ENCODE measurements at regions not wholly inside any gene's neighbourhood (a gene's known extent, or its start where the extent isn't known, plus 50 kb on each side); places are given as distances from the start of the nearest gene placed in this dataset.

DNA sequence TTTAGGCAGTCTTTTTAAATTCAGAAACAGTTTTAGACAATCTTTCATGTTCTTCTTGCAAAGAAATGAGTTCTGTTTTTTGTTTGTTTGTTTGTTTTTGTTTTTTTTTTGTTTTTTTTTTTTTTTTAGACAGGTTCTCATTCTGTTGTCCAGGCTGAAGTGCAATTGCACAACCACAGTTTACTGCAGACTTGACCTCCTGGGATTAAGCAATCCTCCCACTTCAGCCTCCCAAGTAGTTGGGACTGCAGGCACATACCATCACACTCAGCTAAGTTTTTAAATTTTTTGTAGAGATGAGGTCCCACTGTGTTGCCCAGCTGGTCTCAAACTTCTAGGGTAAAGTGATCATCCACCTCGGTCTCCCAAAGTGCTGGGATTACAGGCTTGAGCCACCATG lies 96.2 kb downstream of the OTOR start:
- TF ChIP-seq STAT1 (conservative IDR thresholded peaks at IDR 0.05) = no peak
- TF ChIP-seq CEBPB (IDR thresholded peaks at IDR 0.05; ENCODE audit: borderline replicate concordance in 1 of 2, low read depth in 2 of 2, low read length in 2 of 2) = no peak
- TF ChIP-seq, protein P1, sequence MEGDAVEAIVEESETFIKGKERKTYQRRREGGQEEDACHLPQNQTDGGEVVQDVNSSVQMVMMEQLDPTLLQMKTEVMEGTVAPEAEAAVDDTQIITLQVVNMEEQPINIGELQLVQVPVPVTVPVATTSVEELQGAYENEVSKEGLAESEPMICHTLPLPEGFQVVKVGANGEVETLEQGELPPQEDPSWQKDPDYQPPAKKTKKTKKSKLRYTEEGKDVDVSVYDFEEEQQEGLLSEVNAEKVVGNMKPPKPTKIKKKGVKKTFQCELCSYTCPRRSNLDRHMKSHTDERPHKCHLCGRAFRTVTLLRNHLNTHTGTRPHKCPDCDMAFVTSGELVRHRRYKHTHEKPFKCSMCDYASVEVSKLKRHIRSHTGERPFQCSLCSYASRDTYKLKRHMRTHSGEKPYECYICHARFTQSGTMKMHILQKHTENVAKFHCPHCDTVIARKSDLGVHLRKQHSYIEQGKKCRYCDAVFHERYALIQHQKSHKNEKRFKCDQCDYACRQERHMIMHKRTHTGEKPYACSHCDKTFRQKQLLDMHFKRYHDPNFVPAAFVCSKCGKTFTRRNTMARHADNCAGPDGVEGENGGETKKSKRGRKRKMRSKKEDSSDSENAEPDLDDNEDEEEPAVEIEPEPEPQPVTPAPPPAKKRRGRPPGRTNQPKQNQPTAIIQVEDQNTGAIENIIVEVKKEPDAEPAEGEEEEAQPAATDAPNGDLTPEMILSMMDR (IDR thresholded peaks at IDR 0.05 in 2 of 3, conservative IDR thresholded peaks at IDR 0.05 in 1 of 3; ENCODE audit: control insufficient read depth in 2 of 3, extremely low read depth in 1 of 3, insufficient read depth in 1 of 3, low read depth in 3 of 3, low read length in 3 of 3) = no peak
- TF ChIP-seq, protein P2, sequence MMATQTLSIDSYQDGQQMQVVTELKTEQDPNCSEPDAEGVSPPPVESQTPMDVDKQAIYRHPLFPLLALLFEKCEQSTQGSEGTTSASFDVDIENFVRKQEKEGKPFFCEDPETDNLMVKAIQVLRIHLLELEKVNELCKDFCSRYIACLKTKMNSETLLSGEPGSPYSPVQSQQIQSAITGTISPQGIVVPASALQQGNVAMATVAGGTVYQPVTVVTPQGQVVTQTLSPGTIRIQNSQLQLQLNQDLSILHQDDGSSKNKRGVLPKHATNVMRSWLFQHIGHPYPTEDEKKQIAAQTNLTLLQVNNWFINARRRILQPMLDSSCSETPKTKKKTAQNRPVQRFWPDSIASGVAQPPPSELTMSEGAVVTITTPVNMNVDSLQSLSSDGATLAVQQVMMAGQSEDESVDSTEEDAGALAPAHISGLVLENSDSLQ (IDR thresholded peaks at IDR 0.05) = no peak
- no peak for TF ChIP-seq BHLHE40 (IDR thresholded peaks at IDR 0.05; ENCODE audit: borderline replicate concordance in 1 of 2, low read depth in 2 of 2, low read length in 1 of 2)
- TF ChIP-seq SMAD1 (IDR thresholded peaks at IDR 0.05; ENCODE audit: low read depth, partially characterized antibody) = no peak
- TF ChIP-seq, protein P3, sequence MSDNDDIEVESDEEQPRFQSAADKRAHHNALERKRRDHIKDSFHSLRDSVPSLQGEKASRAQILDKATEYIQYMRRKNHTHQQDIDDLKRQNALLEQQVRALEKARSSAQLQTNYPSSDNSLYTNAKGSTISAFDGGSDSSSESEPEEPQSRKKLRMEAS (IDR thresholded peaks at IDR 0.05; ENCODE audit: low read depth, low read length) = no peak
- TF ChIP-seq TAF1 (IDR thresholded peaks at IDR 0.05; ENCODE audit: borderline replicate concordance, low read depth, low read length) = no peak
- no peak for TF ChIP-seq SMAD5 (IDR thresholded peaks at IDR 0.05; ENCODE audit: low read depth)
- TF ChIP-seq, protein P4, sequence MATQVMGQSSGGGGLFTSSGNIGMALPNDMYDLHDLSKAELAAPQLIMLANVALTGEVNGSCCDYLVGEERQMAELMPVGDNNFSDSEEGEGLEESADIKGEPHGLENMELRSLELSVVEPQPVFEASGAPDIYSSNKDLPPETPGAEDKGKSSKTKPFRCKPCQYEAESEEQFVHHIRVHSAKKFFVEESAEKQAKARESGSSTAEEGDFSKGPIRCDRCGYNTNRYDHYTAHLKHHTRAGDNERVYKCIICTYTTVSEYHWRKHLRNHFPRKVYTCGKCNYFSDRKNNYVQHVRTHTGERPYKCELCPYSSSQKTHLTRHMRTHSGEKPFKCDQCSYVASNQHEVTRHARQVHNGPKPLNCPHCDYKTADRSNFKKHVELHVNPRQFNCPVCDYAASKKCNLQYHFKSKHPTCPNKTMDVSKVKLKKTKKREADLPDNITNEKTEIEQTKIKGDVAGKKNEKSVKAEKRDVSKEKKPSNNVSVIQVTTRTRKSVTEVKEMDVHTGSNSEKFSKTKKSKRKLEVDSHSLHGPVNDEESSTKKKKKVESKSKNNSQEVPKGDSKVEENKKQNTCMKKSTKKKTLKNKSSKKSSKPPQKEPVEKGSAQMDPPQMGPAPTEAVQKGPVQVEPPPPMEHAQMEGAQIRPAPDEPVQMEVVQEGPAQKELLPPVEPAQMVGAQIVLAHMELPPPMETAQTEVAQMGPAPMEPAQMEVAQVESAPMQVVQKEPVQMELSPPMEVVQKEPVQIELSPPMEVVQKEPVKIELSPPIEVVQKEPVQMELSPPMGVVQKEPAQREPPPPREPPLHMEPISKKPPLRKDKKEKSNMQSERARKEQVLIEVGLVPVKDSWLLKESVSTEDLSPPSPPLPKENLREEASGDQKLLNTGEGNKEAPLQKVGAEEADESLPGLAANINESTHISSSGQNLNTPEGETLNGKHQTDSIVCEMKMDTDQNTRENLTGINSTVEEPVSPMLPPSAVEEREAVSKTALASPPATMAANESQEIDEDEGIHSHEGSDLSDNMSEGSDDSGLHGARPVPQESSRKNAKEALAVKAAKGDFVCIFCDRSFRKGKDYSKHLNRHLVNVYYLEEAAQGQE (IDR thresholded peaks at IDR 0.05; ENCODE audit: low read depth, low read length) = no peak
- TF ChIP-seq NR2C2 (IDR thresholded peaks at IDR 0.05; ENCODE audit: borderline replicate concordance, control insufficient read depth, insufficient read length, low read depth) = no peak
